ENCODE measurements at regions not wholly inside any gene's neighbourhood (a gene's known extent, or its start where the extent isn't known, plus 50 kb on each side); places are given as distances from the start of the nearest gene placed in this dataset.

- no peaks in the 10 kb centered on the region for H3K27me3 ChIP-seq
- H3K9me3 ChIP-seq, result no peaks in the 10 kb centered on the region
- H3K4me3 ChIP-seq, result no peak overlapping the region
- TF ChIP-seq CTCF (IDR thresholded peaks at IDR 0.05), result no peak
- no peak for TF ChIP-seq EP300 (IDR thresholded peaks at IDR 0.05)
- TF ChIP-seq POLR2A (IDR thresholded peaks at IDR 0.05; ENCODE audit: low read depth), result no peak
- no peak for TF ChIP-seq POLR2AphosphoS5 (IDR thresholded peaks at IDR 0.05)
- H3K27ac ChIP-seq (replicated peaks in 1 of 4), result no peak overlapping the region
- WGBS, result 79% methylated on average over 10 of the region's 10 CpGs
- intact Hi-C loops (cut with DNase I), result loop anchor here (10.0 kb wide), 1 partner anchor 148 kb away; no protein-coding TSS in a partner anchor
- no peaks in the 10 kb centered on the region for H3K36me3 ChIP-seq
- H3K4me1 ChIP-seq, result peaks cover 3 to 19% (median 17%) of the 10 kb centered on the region in 4 donors
- no peak for DNase-seq (ENCODE audit: extremely low spot score)
Measured at GRCh38 chr18:8952769-8953760, 149.4 kb upstream of the NDUFV2 start.

- intact Hi-C loops (cut with DNase I), result loop anchor here (10.0 kb wide), 1 partner anchor 153 kb away; no protein-coding TSS in a partner anchor
- H3K36me3 ChIP-seq, result no peaks in the 10 kb centered on the region
- TF ChIP-seq EP300 (IDR thresholded peaks at IDR 0.05) (no peak), POLR2AphosphoS5 (IDR thresholded peaks at IDR 0.05) (no peak), POLR2A (IDR thresholded peaks at IDR 0.05; ENCODE audit: low read depth) (no peak), CTCF (IDR thresholded peaks at IDR 0.05) (no peak)
- H3K4me3 ChIP-seq, result no peak overlapping the region
- H3K4me1 ChIP-seq, result peaks cover 0 to 11% (median 3%) of the 10 kb centered on the region in 4 donors
- no peak overlapping the region for H3K27ac ChIP-seq (replicated peaks in 1 of 4)
- DNase-seq (ENCODE audit: extremely low spot score), result no peak
- H3K27me3 ChIP-seq, result no peaks in the 10 kb centered on the region
- no peaks in the 10 kb centered on the region for H3K9me3 ChIP-seq
Measured at GRCh38 chr18:8957731-8958130, 144.8 kb upstream of the NDUFV2 start.

- no peak for DNase-seq (ENCODE audit: extremely low spot score)
- no peaks in the 10 kb centered on the region for H3K36me3 ChIP-seq
- whole genome bisulfite sequencing, result 85% methylated on average over 3 of the region's 3 CpGs
- intact Hi-C loops (cut with DNase I), result loop anchor here (10.0 kb wide), 1 partner anchor 154 kb away; no protein-coding TSS in a partner anchor
- peaks cover 0 to 11% (median 3%) of the 10 kb centered on the region in 4 donors for H3K4me1 ChIP-seq
- no peaks in the 10 kb centered on the region for H3K9me3 ChIP-seq
- no peak for TF ChIP-seq CTCF (IDR thresholded peaks at IDR 0.05)
- TF ChIP-seq EP300 (IDR thresholded peaks at IDR 0.05), result no peak
- TF ChIP-seq POLR2AphosphoS5 (IDR thresholded peaks at IDR 0.05), result no peak
- TF ChIP-seq POLR2A (IDR thresholded peaks at IDR 0.05; ENCODE audit: low read depth), result no peak
- no peak overlapping the region for H3K27ac ChIP-seq (replicated peaks in 1 of 4)
- no peaks in the 10 kb centered on the region for H3K27me3 ChIP-seq
- H3K4me3 ChIP-seq, result no peak overlapping the region
Measured at GRCh38 chr18:8958660-8959059, 143.8 kb upstream of the NDUFV2 start.

- Histone ChIP-seq H3K36me3 (no peaks in the 10 kb centered on the region), H3K27ac (replicated peaks in 1 of 4) (no peak overlapping the region), H3K4me3 (no peak overlapping the region), H3K9me3 (no peaks in the 10 kb centered on the region), H3K4me1 (peaks cover 0 to 11% (median 3%) of the 10 kb centered on the region in 4 donors), H3K27me3 (no peaks in the 10 kb centered on the region)
- intact Hi-C loops (cut with DNase I), result loop anchor here (10.0 kb wide), 1 partner anchor 155 kb away; no protein-coding TSS in a partner anchor
- no peak for DNase-seq (ENCODE audit: extremely low spot score)
- 85% methylated on average over 8 of the region's 8 CpGs for WGBS
- no peak for TF ChIP-seq CTCF (IDR thresholded peaks at IDR 0.05)
- no peak for TF ChIP-seq POLR2AphosphoS5 (IDR thresholded peaks at IDR 0.05)
- no peak for TF ChIP-seq EP300 (IDR thresholded peaks at IDR 0.05)
- TF ChIP-seq POLR2A (IDR thresholded peaks at IDR 0.05; ENCODE audit: low read depth), result no peak
Measured at GRCh38 chr18:8959551-8960135, 142.9 kb upstream of the NDUFV2 start.
